ENCODE measurements at regions not wholly inside any gene's neighbourhood (a gene's known extent, or its start where the extent isn't known, plus 50 kb on each side); places are given as distances from the start of the nearest gene placed in this dataset.

- CTCF ChIA-PET: interaction anchor here (0.8 kb wide), 1 partner anchor 299 kb away, joined by 3 read pairs; no protein-coding TSS in a partner anchor
- BruUV-seq (replicated peaks): no TSS peak
These were observed 173.6 kb upstream of the MCHR2 start for GRCh38 chr6:100167585-100167984.

GRCh38 chr6:100166956-100167355 lies 172.9 kb upstream of the MCHR2 start:
- Mint-ChIP-seq H3K36me3 (ENCODE audit: insufficient read depth, unreplicated experiment) (no peaks in the 10 kb centered on the region), H3K4me3 (ENCODE audit: unreplicated experiment) (no peak overlapping the region), H3K9me3 (ENCODE audit: unreplicated experiment) (no peaks in the 10 kb centered on the region), H3K4me1 (ENCODE audit: insufficient read depth, unreplicated experiment) (peaks cover 2% of the 10 kb centered on the region), H3K27me3 (ENCODE audit: insufficient read depth, unreplicated experiment) (no peaks in the 10 kb centered on the region), H3K27ac (ENCODE audit: low read depth, unreplicated experiment) (no peak overlapping the region)
- DNase-seq (ENCODE audit: unreplicated experiment): no peak
- no peak for TF ChIP-seq CTCF (IDR thresholded peaks at IDR 0.05; ENCODE audit: unreplicated experiment)
- POLR2A ChIA-PET: no interaction called here
- intact Hi-C loops (cut with micrococcal nuclease): no loop called here
- CTCF ChIA-PET: interaction anchor here (0.8 kb wide), 1 partner anchor 299 kb away, joined by 3 read pairs; no protein-coding TSS in a partner anchor
- no TSS peak for BruUV-seq (replicated peaks)

More at GRCh38 chr6:100167585-100167984, 173.6 kb upstream of the MCHR2 start:
- Mint-ChIP-seq H3K36me3 (ENCODE audit: insufficient read depth, unreplicated experiment) (no peaks in the 10 kb centered on the region), H3K27me3 (ENCODE audit: insufficient read depth, unreplicated experiment) (no peaks in the 10 kb centered on the region), H3K4me1 (ENCODE audit: insufficient read depth, unreplicated experiment) (peaks cover 6% of the 10 kb centered on the region), H3K27ac (ENCODE audit: low read depth, unreplicated experiment) (no peak overlapping the region), H3K9me3 (ENCODE audit: unreplicated experiment) (no peaks in the 10 kb centered on the region), H3K4me3 (ENCODE audit: unreplicated experiment) (no peak overlapping the region)
- no peak for DNase-seq (ENCODE audit: unreplicated experiment)
- intact Hi-C loops (cut with micrococcal nuclease): no loop called here
- no peak for TF ChIP-seq CTCF (IDR thresholded peaks at IDR 0.05; ENCODE audit: unreplicated experiment)
- POLR2A ChIA-PET: no interaction called here

- no peaks in the 10 kb centered on the region for H3K36me3 Mint-ChIP-seq (ENCODE audit: insufficient read depth, unreplicated experiment)
- no peak overlapping the region for H3K4me3 Mint-ChIP-seq (ENCODE audit: unreplicated experiment)
- H3K27me3 Mint-ChIP-seq (ENCODE audit: insufficient read depth, unreplicated experiment): no peaks in the 10 kb centered on the region
- ChIA-PET CTCF (no interaction called here), POLR2A (interaction anchor here (0.6 kb wide), 1 partner anchor 422 kb away, joined by 4 read pairs; no protein-coding TSS in a partner anchor)
- no peaks in the 10 kb centered on the region for H3K4me1 Mint-ChIP-seq (ENCODE audit: insufficient read depth, unreplicated experiment)
- intact Hi-C loops (cut with micrococcal nuclease): no loop called here
- H3K9me3 Mint-ChIP-seq (ENCODE audit: unreplicated experiment): no peaks in the 10 kb centered on the region
- TF ChIP-seq CTCF (IDR thresholded peaks at IDR 0.05; ENCODE audit: unreplicated experiment): no peak
- no peak overlapping the region for H3K27ac Mint-ChIP-seq (ENCODE audit: low read depth, unreplicated experiment)
- no TSS peak for BruUV-seq (replicated peaks)
- DNase-seq (ENCODE audit: unreplicated experiment): no peak
These were observed 171.4 kb upstream of the MCHR2 start for GRCh38 chr6:100165442-100165841.

GRCh38 chr6:100163035-100163434 lies 169.0 kb upstream of the MCHR2 start:
- H3K27me3 Mint-ChIP-seq (ENCODE audit: insufficient read depth, unreplicated experiment): no peaks in the 10 kb centered on the region
- no peaks in the 10 kb centered on the region for H3K36me3 Mint-ChIP-seq (ENCODE audit: insufficient read depth, unreplicated experiment)
- H3K27ac Mint-ChIP-seq (ENCODE audit: low read depth, unreplicated experiment): no peak overlapping the region
- POLR2A ChIA-PET: interaction anchor here (0.7 kb wide), 1 partner anchor 13 kb away, joined by 3 read pairs; no protein-coding TSS in a partner anchor
- H3K9me3 Mint-ChIP-seq (ENCODE audit: unreplicated experiment): no peaks in the 10 kb centered on the region
- CTCF ChIA-PET: interaction anchor here (0.5 to 2.4 kb wide), 2 partner anchors 13 to 318 kb away, joined by 3 to 11 read pairs; no protein-coding TSS in a partner anchor
- no peak overlapping the region for H3K4me3 Mint-ChIP-seq (ENCODE audit: unreplicated experiment)
- intact Hi-C loops (cut with micrococcal nuclease): no loop called here
- BruUV-seq (replicated peaks): no TSS peak
- H3K4me1 Mint-ChIP-seq (ENCODE audit: insufficient read depth, unreplicated experiment): no peaks in the 10 kb centered on the region
- no peak for DNase-seq (ENCODE audit: unreplicated experiment)
- no peak for TF ChIP-seq CTCF (IDR thresholded peaks at IDR 0.05; ENCODE audit: unreplicated experiment)

Measured in MCF 10A (cell line).